HUES64 (cell line): ENCODE measurements at regions not wholly inside any gene's neighbourhood (a gene's known extent, or its start where the extent isn't known, plus 50 kb on each side); places are given as distances from the start of the nearest gene placed in this dataset.
"Not testable (repeated sequence)": the region's sequence is repeated elsewhere in the genome, so short reads cannot be mapped to it uniquely, and the experiment has no call there.

Experiments used
- H3K27ac ChIP-seq: 2 replicates; pipeline ENCODE4 v1.7.0; 2013; ENCODE audit warnings: low read depth, low read length, inconsistent platforms
- H3K27me3 ChIP-seq: 2 replicates; pipeline ENCODE4 v1.6.1; 2013; ENCODE audit warnings: mild to moderate bottlenecking, low read length; ENCODE audit not compliant: insufficient read depth
- H3K36me3 ChIP-seq: 2 replicates; pipeline ENCODE4 v1.6.1; 2013; ENCODE audit warnings: mild to moderate bottlenecking, low read length; ENCODE audit not compliant: insufficient read depth
- H3K4me1 ChIP-seq: 2 replicates; pipeline ENCODE4 v1.6.1; 2013; ENCODE audit warnings: mild to moderate bottlenecking, low read length, moderate library complexity; ENCODE audit not compliant: insufficient read depth
- H3K4me3 ChIP-seq: 2 replicates; pipeline ENCODE4 v1.5.1; 2013; ENCODE audit warnings: mild to moderate bottlenecking, low read length, moderate library complexity
- H3K9ac ChIP-seq: 2 replicates; pipeline ENCODE4 v1.6.1; 2013; ENCODE audit warnings: mild to moderate bottlenecking, low read depth, low read length
- H3K9me3 ChIP-seq: 2 replicates; pipeline ENCODE4 v1.6.1; 2013; ENCODE audit warnings: low read depth, low read length; ENCODE audit not compliant: insufficient read depth
- WGBS: fragments of 150-250, 120-280 bp; methylation state at CpG from one replicate; pipeline ENCODE4 v1.1.7; 2013; ENCODE audit warnings: missing lambda C conversion rate; 5-methylcytosine and 5-hydroxymethylcytosine counted together

DNA sequence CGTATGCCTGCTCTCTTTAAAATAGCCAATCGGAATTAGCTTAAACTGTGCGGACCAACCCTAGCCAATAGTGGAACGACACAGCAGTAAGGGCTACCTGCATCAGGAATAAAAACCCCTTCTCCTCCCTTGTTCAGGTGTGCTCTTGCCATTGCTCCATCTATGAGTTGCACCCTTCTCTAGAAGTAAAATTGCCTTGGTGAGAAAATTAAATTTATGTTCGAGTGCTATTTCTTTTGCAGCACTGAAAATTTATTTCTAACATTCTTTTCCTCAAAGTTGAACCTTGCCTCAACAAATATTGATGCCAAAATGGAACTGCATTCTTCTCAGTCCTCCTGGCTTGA is 102.5 kb upstream of the SHB start:
- 96% methylated on average over 5 of the region's 5 CpGs for WGBS
- Histone ChIP-seq H3K4me3 (no peak overlapping the region), H3K9me3 (peaks cover 20% of the 10 kb centered on the region), H3K27me3 (no peaks in the 10 kb centered on the region), H3K27ac (no peak overlapping the region), H3K4me1 (peaks cover 11% of the 10 kb centered on the region), H3K9ac (no peak overlapping the region), H3K36me3 (no peaks in the 10 kb centered on the region)

DNA sequence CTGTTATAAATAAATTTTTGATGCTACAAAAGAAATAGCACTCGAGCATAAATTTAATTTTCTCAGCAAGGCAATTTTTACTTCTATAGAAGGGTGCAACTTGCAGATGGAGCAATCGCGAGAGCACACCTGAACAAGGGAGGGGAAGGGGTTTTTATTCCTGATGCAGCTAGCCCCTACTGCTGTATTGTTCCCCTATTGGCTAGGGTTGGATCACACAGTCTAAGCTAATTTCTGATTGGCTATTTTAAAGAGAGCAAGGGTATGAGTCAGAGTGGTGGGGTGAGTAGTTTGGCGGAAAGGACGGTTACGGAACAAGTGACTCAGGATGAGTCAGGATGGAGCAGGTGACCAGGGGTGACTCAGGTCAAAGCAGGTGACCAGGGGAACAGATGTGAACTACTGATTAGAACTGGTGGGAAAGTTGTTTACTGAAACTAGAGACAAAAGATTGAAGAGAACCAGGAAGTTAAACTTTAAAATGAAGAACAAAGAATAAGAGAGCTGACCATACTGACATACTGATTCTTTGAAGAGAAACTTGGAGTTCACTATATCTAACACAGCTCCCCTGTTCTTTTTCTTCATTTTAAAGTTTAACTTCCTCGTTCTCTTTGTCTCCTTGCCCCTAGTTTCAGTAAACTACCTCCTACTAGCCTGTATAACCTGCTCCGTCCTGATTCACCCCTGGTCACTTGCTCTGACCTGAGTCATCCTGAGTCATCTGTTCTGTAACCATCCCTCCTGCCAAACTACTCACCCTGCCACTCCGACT is 101.9 kb upstream of the SHB start:
- WGBS = 92% methylated on average over 8 of the region's 9 CpGs
- not testable (repeated sequence) for H3K27me3 ChIP-seq, H3K27ac ChIP-seq, H3K4me3 ChIP-seq, H3K9ac ChIP-seq, H3K36me3 ChIP-seq
- Histone ChIP-seq H3K4me1 (peaks cover 11% of the 10 kb centered on the region), H3K9me3 (peaks cover 20% of the 10 kb centered on the region)

DNA sequence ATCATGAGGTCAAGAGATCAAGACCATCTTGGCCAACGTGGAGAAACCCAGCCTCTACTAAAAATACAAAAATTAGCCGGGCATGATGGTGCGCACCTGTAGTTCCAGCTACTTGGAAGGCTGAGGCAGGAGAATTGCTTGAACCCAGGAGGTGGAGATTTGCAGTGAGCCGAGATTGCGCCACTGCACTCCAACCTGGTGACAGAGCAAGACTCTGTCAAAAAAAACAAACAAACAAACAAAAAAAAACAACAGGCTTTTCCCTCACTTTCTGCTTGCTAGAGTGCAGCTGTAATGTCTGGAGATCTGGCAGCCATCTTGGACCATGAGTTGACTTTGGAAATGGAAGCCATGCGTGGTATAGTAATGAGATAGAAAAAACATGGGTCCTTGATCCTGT is 101.1 kb upstream of the SHB start:
- not testable (repeated sequence) for H3K9ac ChIP-seq, H3K4me3 ChIP-seq, H3K36me3 ChIP-seq, H3K27me3 ChIP-seq, H3K27ac ChIP-seq
- WGBS = 95% methylated on average over 6 of the region's 6 CpGs
- Histone ChIP-seq H3K4me1 (peaks cover 11% of the 10 kb centered on the region), H3K9me3 (peaks cover 20% of the 10 kb centered on the region)

DNA sequence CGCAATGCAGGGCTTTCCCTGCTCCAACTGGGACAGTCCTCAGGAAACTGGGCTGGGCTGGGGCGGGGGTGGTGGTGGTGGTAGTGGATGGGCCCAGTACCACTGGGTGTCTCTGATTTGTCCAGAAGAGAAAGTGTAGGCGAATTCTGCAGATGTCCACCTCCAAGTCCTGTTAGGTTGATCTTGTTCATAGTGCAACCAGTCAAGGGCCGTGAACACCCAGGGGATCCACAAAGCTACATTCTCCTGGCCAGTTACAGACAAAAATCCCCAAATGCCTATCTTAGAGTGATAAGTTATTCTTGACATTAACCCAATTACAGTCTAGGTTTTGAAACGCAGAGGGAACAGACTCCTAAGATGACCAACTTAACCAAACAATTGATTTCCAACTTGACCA is 97.5 kb upstream of the SHB start:
- Histone ChIP-seq H3K36me3 (no peaks in the 10 kb centered on the region), H3K4me1 (no peaks in the 10 kb centered on the region), H3K9ac (no peak overlapping the region), H3K9me3 (peaks cover 17% of the 10 kb centered on the region), H3K4me3 (no peak overlapping the region), H3K27me3 (0 out of 2 replicates have a peak, but pooled peaks cover 3% of the 10 kb centered on the region), H3K27ac (no peak overlapping the region)
- 93% methylated on average over 5 of the region's 5 CpGs for WGBS

DNA sequence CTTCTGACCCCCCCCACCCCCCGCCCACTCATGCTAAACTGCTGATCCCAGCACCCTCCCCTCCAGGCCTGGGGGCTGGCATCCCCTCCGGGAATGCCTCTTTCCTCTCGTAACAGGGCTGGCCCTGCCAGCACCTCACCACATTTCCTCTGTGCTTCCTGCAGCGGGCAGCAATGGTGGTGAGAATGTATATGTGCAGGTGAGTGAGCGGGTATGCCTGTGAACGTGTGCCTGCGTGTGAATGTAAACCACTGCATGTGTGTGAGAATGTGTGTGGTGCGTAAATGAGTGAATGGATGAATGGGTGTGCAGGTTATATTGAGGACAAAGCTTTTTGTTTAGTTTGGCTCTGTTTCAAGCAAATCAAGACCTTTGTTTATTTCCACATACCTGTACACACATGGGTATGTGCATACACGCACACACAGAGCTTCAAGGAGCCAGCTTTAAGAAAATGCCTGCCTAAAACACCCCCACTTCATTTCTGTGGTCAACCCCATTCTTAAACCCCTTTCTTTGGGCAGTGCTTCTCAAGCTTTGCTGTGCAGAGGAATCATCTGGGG is 95.7 kb upstream of the SHB start:
- no peak overlapping the region for H3K4me3 ChIP-seq
- 91% methylated on average over 8 of the region's 9 CpGs for WGBS
- H3K27me3 ChIP-seq = 0 out of 2 replicates have a peak, but pooled peaks cover 3% of the 10 kb centered on the region
- H3K36me3 ChIP-seq = no peaks in the 10 kb centered on the region
- H3K9ac ChIP-seq = no peak overlapping the region
- no peaks in the 10 kb centered on the region for H3K4me1 ChIP-seq
- H3K9me3 ChIP-seq = peaks cover 4% of the 10 kb centered on the region
- no peak overlapping the region for H3K27ac ChIP-seq

DNA sequence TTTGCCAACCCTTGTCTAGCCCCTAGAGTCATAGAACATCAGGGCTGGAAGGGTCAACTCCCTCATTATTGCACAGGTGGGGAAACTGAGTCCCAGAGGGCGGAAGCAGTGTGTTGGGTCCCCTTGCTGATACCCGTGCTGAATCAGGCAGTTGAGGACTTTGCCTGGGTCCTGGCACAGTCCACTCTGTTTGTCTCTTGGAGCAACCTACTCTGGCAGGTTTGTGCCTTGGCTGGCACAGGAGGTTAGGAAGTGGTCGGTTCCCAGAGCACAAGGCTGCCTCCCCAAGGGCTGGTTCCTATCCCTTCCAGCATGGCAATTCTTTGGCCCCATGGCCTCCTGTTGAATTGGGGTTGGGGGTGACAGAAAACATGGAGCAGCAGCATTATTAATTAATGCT is 94.5 kb upstream of the SHB start:
- WGBS = 92% methylated on average over 3 of the region's 3 CpGs
- H3K27me3 ChIP-seq = 0 out of 2 replicates have a peak, but pooled peaks cover 3% of the 10 kb centered on the region
- H3K4me1 ChIP-seq = no peaks in the 10 kb centered on the region
- no peaks in the 10 kb centered on the region for H3K9me3 ChIP-seq
- no peak overlapping the region for H3K27ac ChIP-seq
- no peak overlapping the region for H3K9ac ChIP-seq
- H3K36me3 ChIP-seq = no peaks in the 10 kb centered on the region
- no peak overlapping the region for H3K4me3 ChIP-seq

DNA sequence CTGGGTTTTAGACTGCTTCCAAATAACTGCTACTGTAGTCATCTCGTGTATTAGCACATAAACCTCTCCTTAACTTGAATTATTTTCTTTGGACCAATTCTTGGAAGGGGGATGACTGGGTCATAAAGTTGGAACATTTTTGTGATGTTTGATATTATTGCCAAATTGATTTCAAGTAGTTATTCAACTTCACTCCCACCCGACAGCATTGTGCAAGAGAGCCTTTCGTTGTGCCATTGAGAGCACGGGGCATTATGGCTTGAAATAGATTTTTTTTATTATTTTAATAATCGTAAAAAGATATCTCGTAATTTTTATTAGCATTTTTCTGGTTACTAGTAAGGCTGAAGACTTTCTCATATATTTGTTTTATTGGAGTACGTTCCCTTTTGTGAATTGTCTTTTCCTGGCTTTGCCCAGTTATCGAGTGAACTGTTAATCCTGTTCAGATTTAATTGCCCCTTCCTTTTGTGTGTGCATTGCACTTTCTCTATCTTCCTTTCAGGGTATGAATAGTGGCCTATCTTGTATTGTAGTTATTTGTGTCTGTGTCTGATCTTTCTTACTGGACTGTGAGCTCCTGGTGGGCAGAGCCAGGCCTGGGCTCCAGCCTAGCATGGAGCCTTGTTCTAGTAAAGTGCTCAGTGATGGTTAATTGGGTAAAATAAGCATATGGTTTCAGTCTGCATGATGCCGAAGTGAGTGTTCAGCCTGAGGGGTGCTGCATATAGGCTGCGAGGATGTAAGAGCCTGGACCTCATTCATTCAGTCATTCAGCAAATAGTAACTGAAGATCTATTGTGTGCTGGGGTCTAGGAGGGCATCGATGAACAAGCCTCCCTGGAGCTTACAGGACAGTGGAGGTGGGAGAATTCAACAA is 93.5 kb upstream of the SHB start:
- 82% methylated on average over 6 of the region's 11 CpGs for WGBS
- H3K4me3 ChIP-seq = no peak overlapping the region
- 0 out of 2 replicates have a peak, but pooled peaks cover 3% of the 10 kb centered on the region for H3K27me3 ChIP-seq
- no peaks in the 10 kb centered on the region for H3K36me3 ChIP-seq
- H3K9ac ChIP-seq = no peak overlapping the region
- no peaks in the 10 kb centered on the region for H3K9me3 ChIP-seq
- H3K4me1 ChIP-seq = no peaks in the 10 kb centered on the region
- H3K27ac ChIP-seq = no peak overlapping the region

DNA sequence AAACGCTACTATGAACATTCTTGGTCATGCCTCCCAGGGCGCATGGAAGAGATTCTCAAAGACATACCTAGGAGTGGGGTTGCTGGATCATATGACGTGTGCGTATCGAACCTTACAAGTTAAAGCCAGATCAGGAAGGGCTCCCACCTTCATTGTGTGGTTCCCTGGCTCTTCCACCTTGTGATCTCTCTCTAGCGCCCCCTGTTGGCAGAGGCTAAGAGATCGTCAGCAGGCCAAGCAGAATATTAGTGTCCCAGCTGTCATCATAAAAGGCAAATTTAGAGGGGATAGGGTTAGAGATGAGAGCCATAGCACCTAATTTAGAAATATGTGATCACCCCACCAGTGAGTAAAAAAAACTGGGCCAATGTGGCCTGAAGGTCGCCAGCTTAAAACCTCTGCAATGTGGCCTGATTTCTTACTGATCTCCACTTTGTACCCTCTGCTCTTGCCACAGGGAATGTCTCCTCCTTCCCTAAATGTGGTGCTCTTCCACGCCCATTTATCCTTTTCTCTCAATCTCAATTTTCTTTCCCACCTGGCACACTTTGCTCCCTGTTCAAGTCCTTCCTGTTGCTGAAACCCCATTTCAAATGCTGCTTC is 91.7 kb upstream of the SHB start:
- Histone ChIP-seq H3K27ac (no peak overlapping the region), H3K4me3 (no peak overlapping the region), H3K9ac (no peak overlapping the region), H3K36me3 (no peaks in the 10 kb centered on the region), H3K9me3 (no peaks in the 10 kb centered on the region), H3K27me3 (0 out of 2 replicates have a peak, but pooled peaks cover under 1% of the 10 kb centered on the region), H3K4me1 (no peaks in the 10 kb centered on the region)
- 41% methylated on average over 9 of the region's 9 CpGs for WGBS

DNA sequence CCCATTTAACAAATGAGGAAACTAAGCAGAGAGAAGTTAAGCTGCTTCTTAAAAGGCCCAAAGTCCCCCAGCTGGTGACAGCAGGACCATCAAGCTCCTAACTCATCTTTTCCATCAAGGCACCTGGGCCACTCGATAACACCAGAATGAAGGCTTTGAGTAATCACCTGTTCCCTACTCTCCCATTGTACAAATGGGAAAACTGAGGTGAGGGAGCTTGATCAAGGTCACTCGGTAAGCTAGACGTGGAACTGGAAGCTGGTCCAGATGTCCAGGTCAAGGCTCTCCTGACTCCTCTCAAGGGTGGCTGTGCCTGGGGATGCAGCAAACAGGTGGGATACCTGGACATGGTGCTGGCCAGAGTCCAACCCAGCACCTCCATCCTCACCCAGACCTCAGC is 90.6 kb upstream of the SHB start:
- Histone ChIP-seq H3K36me3 (no peaks in the 10 kb centered on the region), H3K9me3 (no peaks in the 10 kb centered on the region), H3K4me1 (no peaks in the 10 kb centered on the region), H3K4me3 (no peak overlapping the region), H3K27ac (no peak overlapping the region), H3K27me3 (no peaks in the 10 kb centered on the region), H3K9ac (no peak overlapping the region)
- WGBS = 97% methylated on average over 3 of the region's 3 CpGs

DNA sequence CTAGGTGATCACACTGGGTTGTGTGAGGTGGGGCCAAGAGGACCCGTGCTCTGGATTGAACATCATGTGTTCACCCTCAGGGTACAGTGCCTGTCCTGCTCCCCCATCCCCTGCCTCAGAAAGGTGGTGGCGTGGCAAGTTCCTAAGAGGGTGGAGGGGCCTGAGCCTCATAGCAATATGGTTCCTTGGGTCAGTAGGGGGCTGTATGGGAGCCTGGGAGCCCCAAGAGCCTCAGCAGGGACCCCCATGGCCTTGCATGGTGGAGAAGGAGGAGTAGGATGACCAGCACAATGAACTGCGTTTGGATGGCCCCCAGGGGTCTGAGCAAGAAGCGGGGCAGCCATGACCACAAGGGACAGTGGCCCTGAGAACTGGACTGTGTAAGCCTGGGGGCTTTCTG is 89.6 kb upstream of the SHB start:
- WGBS = 88% methylated on average over 4 of the region's 4 CpGs
- no peaks in the 10 kb centered on the region for H3K4me1 ChIP-seq
- no peaks in the 10 kb centered on the region for H3K36me3 ChIP-seq
- no peaks in the 10 kb centered on the region for H3K9me3 ChIP-seq
- H3K9ac ChIP-seq = no peak overlapping the region
- no peaks in the 10 kb centered on the region for H3K27me3 ChIP-seq
- H3K4me3 ChIP-seq = no peak overlapping the region
- no peak overlapping the region for H3K27ac ChIP-seq

DNA sequence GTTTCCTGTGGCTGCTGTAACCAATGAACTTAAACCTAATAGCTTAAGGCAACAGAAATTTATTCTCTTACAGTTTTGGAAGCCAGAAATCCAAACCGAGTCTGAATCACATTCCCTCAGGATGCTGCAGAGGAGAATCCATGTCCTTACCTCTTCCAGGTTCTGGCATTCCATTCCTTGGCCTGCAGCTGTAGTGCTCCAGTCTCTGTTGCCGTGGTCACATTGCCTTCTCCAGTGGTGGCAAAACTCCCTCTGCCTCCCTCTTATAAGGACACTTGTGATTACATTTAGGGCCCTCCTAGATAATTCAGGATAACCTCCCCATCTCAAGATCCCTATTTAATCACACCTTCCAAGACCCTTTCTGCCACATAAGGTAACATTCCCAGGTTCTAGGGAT is 88.7 kb upstream of the SHB start:
- Histone ChIP-seq H3K9me3 (no peaks in the 10 kb centered on the region), H3K9ac (no peak overlapping the region), H3K27ac (no peak overlapping the region), H3K27me3 (no peaks in the 10 kb centered on the region), H3K4me1 (no peaks in the 10 kb centered on the region), H3K4me3 (no peak overlapping the region), H3K36me3 (no peaks in the 10 kb centered on the region)
- WGBS = 87% methylated on average over 2 of the region's 2 CpGs
